NCI-H1930 (cell line): ENCODE measurements at regions not wholly inside any gene's neighbourhood (a gene's known extent, or its start where the extent isn't known, plus 50 kb on each side); places are given as distances from the start of the nearest gene placed in this dataset.

Source experiments
- DNase-seq, 2 experiments: peaks; one replicate each; lab custom pipeline; 2025; lab: John Stamatoyannopoulos, UW

DNA sequence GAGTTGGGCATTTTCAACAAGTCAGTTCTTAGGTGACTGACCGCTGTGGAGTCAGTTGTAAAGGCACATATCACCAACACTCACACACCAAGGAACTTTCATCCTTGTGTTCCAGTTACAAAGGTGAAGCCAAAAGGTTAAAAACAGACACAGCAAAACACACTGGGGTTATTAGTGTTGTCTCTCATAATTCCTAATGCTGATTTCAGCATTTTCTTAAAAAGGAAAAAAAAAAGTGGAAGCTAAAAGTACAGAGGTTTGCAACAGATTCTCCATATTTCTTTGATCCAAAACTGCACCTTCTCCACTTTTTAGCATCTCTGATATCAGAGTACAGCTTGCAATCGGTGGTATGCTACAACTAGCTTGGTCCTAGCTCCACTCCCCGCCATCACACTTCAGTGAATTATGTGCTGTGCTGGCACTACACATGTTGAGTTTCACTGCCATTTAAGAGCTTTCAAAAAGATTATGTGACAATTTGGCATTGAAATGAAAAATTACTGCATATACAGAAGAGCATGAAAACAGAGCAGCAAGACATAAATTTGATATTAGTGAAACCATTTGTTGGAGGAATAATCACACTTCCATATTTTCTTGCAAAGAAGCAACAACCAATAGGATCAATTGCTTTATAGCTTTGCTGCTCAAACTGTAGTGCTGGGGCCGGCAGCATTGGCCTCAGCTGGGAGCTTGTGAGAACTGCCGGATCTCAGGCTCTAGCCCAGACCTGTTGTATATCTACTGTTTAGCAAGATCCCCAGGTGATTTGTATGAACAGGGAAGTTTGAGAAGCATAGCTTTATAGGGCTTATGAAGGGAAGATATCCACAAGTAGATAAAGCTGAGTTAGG is 62.3 kb upstream of the DAPL1 start:
- no peak for DNase-seq

GRCh38 chr2:158733430-158733755 is 61.7 kb upstream of the DAPL1 start:
- no peak for DNase-seq

DNA sequence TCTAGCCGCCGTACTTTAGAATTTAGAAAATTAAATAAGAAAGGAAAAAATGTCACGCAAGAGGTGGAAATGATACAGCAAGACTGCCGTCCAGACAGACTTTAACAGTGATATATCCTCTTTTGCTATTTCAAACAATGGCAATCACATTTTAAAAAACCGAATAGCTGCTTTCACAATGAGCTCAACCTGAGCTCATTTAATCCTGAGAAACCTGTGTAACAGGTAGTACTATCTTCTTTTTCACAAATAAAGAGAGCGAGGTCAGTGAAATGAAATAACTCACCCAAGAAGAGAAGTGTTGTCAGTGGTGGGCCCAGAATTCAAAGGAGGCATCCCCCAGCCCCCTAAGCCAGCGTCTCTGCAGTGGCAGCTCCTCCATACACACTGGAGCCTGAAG is 60.7 kb upstream of the DAPL1 start:
- no peak for DNase-seq

GRCh38 chr2:158735822-158736580 is 59.1 kb upstream of the DAPL1 start:
- no peak for DNase-seq

DNA sequence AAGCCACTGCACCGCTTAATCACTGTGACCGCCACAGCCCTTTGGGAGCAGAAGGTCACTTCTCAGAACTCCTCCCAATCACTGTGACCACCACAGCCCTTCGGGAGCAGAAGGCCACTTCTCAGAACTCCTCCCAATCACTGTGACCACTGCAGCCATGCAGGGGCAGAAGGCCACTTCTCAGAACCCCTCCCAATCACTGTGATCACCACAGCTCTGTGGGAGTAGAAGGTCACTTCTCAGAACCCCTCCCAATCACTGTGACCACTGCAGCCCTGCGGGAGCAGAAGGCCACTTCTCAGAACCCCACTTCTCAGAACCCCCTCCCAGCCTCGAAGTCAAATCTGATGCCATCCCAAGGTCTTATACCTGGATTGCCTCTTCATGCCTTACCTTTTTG is 56.8 kb upstream of the DAPL1 start:
- no peak for DNase-seq

DNA sequence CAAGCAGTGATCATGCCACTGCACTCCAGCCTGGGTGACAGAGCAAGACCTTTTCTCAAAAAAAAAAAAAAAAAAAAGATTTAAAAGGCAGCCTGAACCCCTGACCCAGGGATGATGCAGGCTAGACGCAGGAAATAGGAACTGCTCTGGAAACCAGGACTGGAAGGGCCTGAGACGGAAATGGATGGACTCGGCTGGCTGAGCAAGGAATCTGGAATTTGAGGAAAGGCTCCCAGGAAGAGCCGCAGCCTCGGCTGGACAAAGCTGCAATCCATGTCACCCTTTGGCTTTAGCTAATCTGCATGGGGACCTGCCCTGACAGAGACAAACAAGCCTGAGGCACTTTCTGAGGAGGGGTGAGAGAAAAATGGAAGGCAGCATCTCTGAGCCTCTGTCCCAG is 55.0 kb upstream of the DAPL1 start:
- DNase-seq, result no peak

GRCh38 chr2:158740621-158741020 is 54.5 kb upstream of the DAPL1 start:
- no peak for DNase-seq

DNA sequence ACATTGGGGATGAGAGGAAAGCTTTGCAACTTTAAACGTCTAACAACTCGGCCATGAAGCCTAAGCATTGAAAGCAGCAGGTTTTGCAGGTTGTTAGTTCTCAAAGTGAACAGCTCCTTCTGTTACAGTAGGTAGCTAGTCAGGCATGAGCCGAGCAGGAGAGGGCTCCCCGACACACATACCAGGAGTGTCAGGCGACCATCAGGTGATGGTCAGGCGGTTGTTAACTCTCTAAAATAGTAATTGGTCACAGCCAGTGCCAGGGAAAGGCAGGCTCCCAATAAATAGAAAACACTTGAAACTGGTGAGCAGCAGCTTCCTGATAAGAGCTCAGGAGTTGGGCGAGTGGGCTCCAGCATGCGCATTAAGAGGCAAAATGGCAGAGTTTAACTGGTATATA is 53.5 kb upstream of the DAPL1 start:
- DNase-seq, result no peak

DNA sequence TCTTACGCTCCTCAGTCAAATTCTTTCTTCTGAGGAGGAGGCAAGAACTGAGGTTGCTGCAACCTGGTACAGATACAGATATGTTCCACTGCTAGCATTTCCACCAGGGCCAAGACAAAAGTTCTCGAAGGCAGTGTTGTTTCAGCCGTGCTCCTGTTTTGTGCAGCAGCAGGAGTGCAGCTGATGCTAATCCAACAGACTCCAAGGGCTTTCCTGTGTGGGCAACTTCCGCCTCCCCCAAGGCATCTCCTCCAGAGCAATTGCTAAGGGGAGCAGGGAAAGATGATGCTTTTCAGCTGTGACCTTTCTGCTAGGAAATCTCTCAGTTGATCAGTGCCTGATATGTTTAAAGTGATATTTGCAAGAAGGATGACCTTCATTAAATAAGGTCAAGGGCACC is 52.6 kb upstream of the DAPL1 start:
- DNase-seq, result no peak

DNA sequence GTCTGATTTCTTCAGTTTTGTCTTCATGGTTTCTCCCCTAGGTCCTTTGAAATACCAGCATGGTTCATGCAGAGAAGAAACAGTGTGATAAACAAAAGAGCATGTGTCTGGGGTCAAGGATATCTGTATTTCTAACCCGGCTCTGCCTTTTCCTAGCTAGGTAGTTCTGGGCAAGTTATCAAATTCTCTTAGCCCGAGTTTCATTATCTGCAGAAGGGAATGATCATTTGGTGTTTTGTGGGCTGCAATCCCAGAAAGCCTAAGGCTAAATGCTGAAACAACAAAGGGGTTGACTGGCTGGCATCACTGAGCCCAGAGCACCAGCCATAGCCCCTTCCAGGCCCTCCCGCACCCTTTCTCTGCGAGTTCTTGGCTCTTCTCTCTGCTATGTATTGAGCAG is 51.7 kb upstream of the DAPL1 start:
- no peak for DNase-seq

GRCh38 chr2:158743879-158744278 is 51.2 kb upstream of the DAPL1 start:
- no peak for DNase-seq

DNA sequence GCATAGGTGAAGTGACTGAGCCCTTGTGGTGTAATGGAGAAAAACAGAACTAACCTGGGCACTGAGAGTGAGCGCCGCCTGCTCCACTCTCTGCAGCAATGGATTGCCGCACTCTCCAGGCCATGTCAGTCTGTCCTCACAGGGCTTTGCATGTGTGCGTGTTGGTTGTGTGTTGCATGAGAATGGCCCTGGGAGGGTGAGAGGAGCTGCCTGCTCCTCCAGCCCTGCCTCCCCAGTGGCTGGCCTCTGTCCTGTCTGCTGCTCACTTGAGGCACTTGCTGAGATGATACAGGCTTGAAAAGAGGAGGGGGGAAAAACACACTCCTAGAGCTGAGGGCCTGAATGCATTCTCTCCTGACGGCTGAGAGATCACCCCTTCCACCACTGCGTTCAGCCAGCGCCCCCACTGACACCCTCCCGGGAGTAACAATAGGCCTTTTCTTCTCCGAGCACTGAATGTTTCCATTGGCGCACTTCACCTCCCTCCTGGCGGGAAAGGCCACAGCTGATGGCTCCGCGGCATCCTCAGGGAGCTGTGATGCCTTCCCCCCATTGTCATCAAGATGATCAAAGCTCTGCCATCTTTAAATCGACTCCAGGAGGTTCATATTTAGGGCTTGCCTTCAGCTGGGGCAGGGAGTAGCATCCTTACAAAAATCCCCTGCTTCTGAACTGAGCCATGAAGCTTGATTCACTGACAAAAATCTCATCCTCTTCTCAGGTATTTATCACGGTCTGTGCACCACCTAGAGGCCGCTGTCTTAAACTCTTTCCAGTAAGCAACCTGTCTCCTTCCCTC is 49.9 kb upstream of the DAPL1 start:
- DNase-seq, result peak; percentile 31 to 52
